EL (cell line): ENCODE measurements at regions not wholly inside any gene's neighbourhood (a gene's known extent, or its start where the extent isn't known, plus 50 kb on each side); places are given as distances from the start of the nearest gene placed in this dataset.

Experiments used
- DNase-seq: peaks from one replicate; pipeline ENCODE4 v3.0.0-alpha.2; 2016

- DNase-seq = no peak
Observed at GRCh38 chr13:71935166-71935840, 68.3 kb upstream of the DACH1 start.

DNA sequence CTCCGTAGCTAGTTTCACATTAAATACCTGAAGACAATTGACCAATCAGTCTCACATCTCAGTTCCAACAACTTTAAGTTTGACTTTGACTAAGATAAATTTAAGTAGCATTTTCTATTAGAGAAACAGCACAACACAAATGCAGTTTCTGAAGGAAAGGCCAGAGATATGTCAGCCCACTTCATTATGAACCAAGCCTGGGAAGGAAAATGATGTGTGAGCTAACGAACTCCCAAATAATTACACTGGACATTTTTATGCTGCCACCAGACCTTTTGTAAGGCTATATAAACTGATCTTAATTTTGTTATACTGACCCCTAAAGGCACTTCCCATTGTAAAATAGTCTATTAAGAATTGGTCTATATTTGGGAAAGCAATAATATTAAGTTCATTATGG lies 57.9 kb upstream of the DACH1 start:
- DNase-seq = no peak

GRCh38 chr13:71922194-71922593 lies 55.2 kb upstream of the DACH1 start:
- no peak for DNase-seq
